HEK293 (cell line): ENCODE measurements at regions not wholly inside any gene's neighbourhood (a gene's known extent, or its start where the extent isn't known, plus 50 kb on each side); places are given as distances from the start of the nearest gene placed in this dataset.

Experiments
- CTCF ChIA-PET: fragments of 350-600 bp; formaldehyde crosslinking; extraction: SDS; loops from one replicate; lab custom pipeline; 2021; ENCODE audit warnings: antibody characterized with exemption; lab: Yijun Ruan, JAX
- POLR2A ChIA-PET: fragments of 300-600 bp; formaldehyde crosslinking; extraction: SDS; loops from one replicate; lab custom pipeline; 2020; ENCODE audit warnings: antibody characterized with exemption, inconsistent platforms; lab: Yijun Ruan, JAX
- H3K27ac ChIP-seq: fragments of 200-500 bp; sonication (Bioruptor generic); 2 replicates; pipeline ENCODE4 v1.5.1; 2014; ENCODE audit warnings: low read depth, low read length, control low read depth, inconsistent platforms; ENCODE audit errors: extremely low read depth
- H3K36me3 ChIP-seq, 2 experiments: fragments of 200-500 bp in 1 of 2; sonication (Bioruptor generic) in 1 of 2; 1 replicate in 1 of 2; 2 replicates in 1 of 2; pipeline ENCODE4 v1.5.1; 2014 to 2017; ENCODE audit warnings: inconsistent platforms in 2 of 2, low read length in 2 of 2; ENCODE audit not compliant: control insufficient read depth in 2 of 2, insufficient read depth in 1 of 2
- H3K4me1 ChIP-seq: fragments of 200-500 bp; sonication (Bioruptor generic); 2 replicates; pipeline ENCODE4 v1.5.1; 2014; ENCODE audit warnings: mild to moderate bottlenecking, low read length, inconsistent platforms; ENCODE audit not compliant: control insufficient read depth, insufficient read depth
- H3K4me3 ChIP-seq: 2 replicates; pipeline ENCODE4 v1.5.1; 2011; ENCODE audit warnings: low read depth, mild to moderate bottlenecking, control low read depth, low read length, moderate library complexity
- H3K9me3 ChIP-seq: fragments of 200-500 bp; sonication (Bioruptor generic); 2 replicates; pipeline ENCODE4 v1.5.1; 2014; ENCODE audit warnings: low read depth, low read length, inconsistent platforms; ENCODE audit not compliant: control insufficient read depth, insufficient read depth
- CTCF ChIP-seq: fragments of 450-650 bp; formaldehyde crosslinking; IDR thresholded peaks from 2 replicates; pipeline ENCODE4 v1.5.1; 2016; ENCODE audit warnings: missing biosample characterization, missing genetic modification characterization
- INSM2 ChIP-seq: fragments of 450-650 bp; formaldehyde crosslinking; IDR thresholded peaks from 2 replicates; pipeline ENCODE4 v1.5.1; 2016; ENCODE audit warnings: missing biosample characterization, missing genetic modification characterization
- KLF16 ChIP-seq: fragments of 450-650 bp; formaldehyde crosslinking; IDR thresholded peaks from 2 replicates; pipeline ENCODE4 v1.5.1; 2017; ENCODE audit warnings: missing biosample characterization, missing genetic modification characterization
- PRDM4 ChIP-seq: fragments of 450-650 bp; formaldehyde crosslinking; IDR thresholded peaks from 2 replicates; pipeline ENCODE4 v1.5.1; 2017; ENCODE audit warnings: missing biosample characterization, missing genetic modification characterization
- SP2 ChIP-seq: fragments of 450-650 bp; formaldehyde crosslinking; IDR thresholded peaks from 2 replicates; pipeline ENCODE4 v1.5.1; 2016; ENCODE audit warnings: missing biosample characterization, missing genetic modification characterization
- SP7 ChIP-seq: fragments of 450-650 bp; formaldehyde crosslinking; IDR thresholded peaks from 2 replicates; pipeline ENCODE4 v1.5.1; 2016; ENCODE audit warnings: missing biosample characterization, missing genetic modification characterization
- ZFP3 ChIP-seq: fragments of 450-650 bp; formaldehyde crosslinking; IDR thresholded peaks from 2 replicates; pipeline ENCODE4 v1.5.1; 2016; ENCODE audit warnings: low read depth, missing biosample characterization, missing genetic modification characterization
- ZNF132 ChIP-seq: fragments of 450-650 bp; formaldehyde crosslinking; IDR thresholded peaks from 2 replicates; pipeline ENCODE4 v1.5.1; 2017; ENCODE audit warnings: missing biosample characterization, missing genetic modification characterization, borderline replicate concordance
- ZNF133 ChIP-seq: fragments of 450-650 bp; formaldehyde crosslinking; IDR thresholded peaks from 2 replicates; pipeline ENCODE4 v1.5.1; 2016; ENCODE audit warnings: missing biosample characterization, missing genetic modification characterization
- ZNF148 ChIP-seq: fragments of 450-650 bp; formaldehyde crosslinking; IDR thresholded peaks from 2 replicates; pipeline ENCODE4 v1.5.0; 2017; ENCODE audit warnings: missing biosample characterization, missing genetic modification characterization, borderline replicate concordance
- ZNF248 ChIP-seq: fragments of 450-650 bp; formaldehyde crosslinking; IDR thresholded peaks from 2 replicates; pipeline ENCODE4 v1.5.1; 2017; ENCODE audit warnings: missing biosample characterization, missing genetic modification characterization
- ZNF266 ChIP-seq: fragments of 450-650 bp; formaldehyde crosslinking; IDR thresholded peaks from 2 replicates; pipeline ENCODE4 v1.5.1; 2016; ENCODE audit warnings: missing biosample characterization, missing genetic modification characterization, low read depth
- ZNF280D ChIP-seq: fragments of 450-650 bp; formaldehyde crosslinking; IDR thresholded peaks from 2 replicates; pipeline ENCODE4 v1.5.1; 2016; ENCODE audit warnings: missing biosample characterization, missing genetic modification characterization
- ZNF433 ChIP-seq: fragments of 450-650 bp; formaldehyde crosslinking; IDR thresholded peaks from 2 replicates; pipeline ENCODE4 v1.5.1; 2016; ENCODE audit warnings: missing biosample characterization, missing genetic modification characterization, low read depth
- ZNF660 ChIP-seq: fragments of 450-650 bp; IDR thresholded peaks from 2 replicates; pipeline ENCODE4 v1.5.1; 2018; ENCODE audit warnings: missing biosample characterization, mild to moderate bottlenecking, missing genetic modification characterization
- ZNF692 ChIP-seq: fragments of 450-650 bp; formaldehyde crosslinking; IDR thresholded peaks from 2 replicates; pipeline ENCODE4 v1.5.1; 2016; ENCODE audit warnings: missing biosample characterization, missing genetic modification characterization
- ZNF837 ChIP-seq: fragments of 450-650 bp; formaldehyde crosslinking; IDR thresholded peaks from 2 replicates; pipeline ENCODE4 v1.5.1; 2016; ENCODE audit warnings: missing biosample characterization, missing genetic modification characterization
- ZSCAN16 ChIP-seq: fragments of 450-650 bp; formaldehyde crosslinking; IDR thresholded peaks from 2 replicates; pipeline ENCODE4 v1.5.1; 2016; ENCODE audit warnings: missing biosample characterization, missing genetic modification characterization

GRCh38 chr18:68041327-68041726 is 524.8 kb upstream of the DSEL start:
- no peak overlapping the region for H3K4me3 ChIP-seq
- TF ChIP-seq ZNF133 (tag by site-specific recombination): no peak
- TF ChIP-seq ZNF280D (tag by site-specific recombination): no peak
- TF ChIP-seq ZNF248: no peak
- TF ChIP-seq SP7: no peak
- H3K27ac ChIP-seq: no peak overlapping the region
- POLR2A ChIA-PET: no interaction called here
- H3K9me3 ChIP-seq: no peaks in the 10 kb centered on the region
- H3K4me1 ChIP-seq: no peaks in the 10 kb centered on the region
- CTCF ChIA-PET: interaction anchor here (0.6 to 0.7 kb wide), 3 partner anchors 138 to 559 kb away, joined by 4 to 8 read pairs (median 4); no protein-coding TSS in a partner anchor
- no peaks in the 10 kb centered on the region for H3K36me3 ChIP-seq

- Histone ChIP-seq H3K27ac (no peak overlapping the region), H3K9me3 (no peaks in the 10 kb centered on the region), H3K36me3 (no peaks in the 10 kb centered on the region), H3K4me1 (no peaks in the 10 kb centered on the region), H3K4me3 (no peak overlapping the region)
- ChIA-PET CTCF (no interaction called here), POLR2A (no interaction called here)
- TF ChIP-seq SP7 (no peak), ZNF692 (tag by site-specific recombination) (no peak), CTCF (no peak), ZNF266 (tag by site-specific recombination) (no peak), KLF16 (no peak), INSM2 (tag by site-specific recombination) (no peak), ZNF132 (tag by site-specific recombination) (no peak), ZNF433 (tag by site-specific recombination) (no peak), SP2 (tag by site-specific recombination) (no peak), ZNF660 (no peak), ZNF148 (tag by site-specific recombination) (no peak), ZFP3 (no peak), ZNF837 (tag by site-specific recombination) (no peak), PRDM4 (tag by site-specific recombination) (no peak), ZSCAN16 (no peak)
Measured at GRCh38 chr18:68040198-68040597, 523.7 kb upstream of the DSEL start.
